ENCODE measurements at regions not wholly inside any gene's neighbourhood (a gene's known extent, or its start where the extent isn't known, plus 50 kb on each side); places are given as distances from the start of the nearest gene placed in this dataset.

DNA sequence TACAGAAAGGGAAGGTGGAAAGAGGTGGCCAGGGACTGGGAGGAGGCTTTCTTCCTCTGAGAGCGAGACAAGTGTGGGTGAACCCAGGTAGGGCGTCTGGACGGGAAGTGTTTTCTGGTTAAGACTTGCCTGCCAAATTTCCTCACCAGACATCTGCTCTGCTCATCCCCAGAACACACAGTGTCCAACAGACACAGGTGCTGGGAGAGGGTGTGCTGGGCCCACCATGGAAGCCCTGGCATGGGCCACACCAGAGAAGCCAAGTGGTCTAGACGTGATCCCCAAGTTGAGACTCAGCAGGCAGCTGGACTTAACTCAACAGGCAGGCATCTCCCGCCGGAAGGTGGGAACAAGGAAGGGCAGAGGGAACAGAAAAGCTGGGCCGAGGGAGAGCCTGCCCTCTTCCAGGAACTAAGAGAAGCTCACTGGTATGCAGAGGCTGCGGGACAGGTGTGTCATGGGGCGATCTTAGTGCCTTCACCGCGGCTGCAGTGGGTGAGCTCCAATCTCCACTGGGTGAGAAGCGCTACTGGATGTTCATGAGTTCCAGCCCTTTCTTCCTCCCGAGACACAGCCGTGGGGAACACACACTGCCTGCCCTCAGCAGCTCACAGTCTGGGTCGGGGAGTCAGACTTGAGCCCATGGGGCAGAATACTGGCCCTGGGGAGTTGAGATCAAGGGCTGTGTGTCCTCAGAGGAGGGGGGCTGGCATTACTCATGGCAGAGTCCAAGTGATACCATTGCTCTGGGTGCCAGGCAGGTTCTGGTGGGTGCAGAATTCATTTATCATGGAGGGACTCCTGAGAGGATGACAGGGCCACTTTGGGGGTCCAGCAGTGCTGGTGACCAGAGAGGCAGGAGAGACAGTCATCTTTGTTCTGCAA lies 110.2 kb downstream of the CPZ start:
- TF ChIP-seq, protein P1, sequence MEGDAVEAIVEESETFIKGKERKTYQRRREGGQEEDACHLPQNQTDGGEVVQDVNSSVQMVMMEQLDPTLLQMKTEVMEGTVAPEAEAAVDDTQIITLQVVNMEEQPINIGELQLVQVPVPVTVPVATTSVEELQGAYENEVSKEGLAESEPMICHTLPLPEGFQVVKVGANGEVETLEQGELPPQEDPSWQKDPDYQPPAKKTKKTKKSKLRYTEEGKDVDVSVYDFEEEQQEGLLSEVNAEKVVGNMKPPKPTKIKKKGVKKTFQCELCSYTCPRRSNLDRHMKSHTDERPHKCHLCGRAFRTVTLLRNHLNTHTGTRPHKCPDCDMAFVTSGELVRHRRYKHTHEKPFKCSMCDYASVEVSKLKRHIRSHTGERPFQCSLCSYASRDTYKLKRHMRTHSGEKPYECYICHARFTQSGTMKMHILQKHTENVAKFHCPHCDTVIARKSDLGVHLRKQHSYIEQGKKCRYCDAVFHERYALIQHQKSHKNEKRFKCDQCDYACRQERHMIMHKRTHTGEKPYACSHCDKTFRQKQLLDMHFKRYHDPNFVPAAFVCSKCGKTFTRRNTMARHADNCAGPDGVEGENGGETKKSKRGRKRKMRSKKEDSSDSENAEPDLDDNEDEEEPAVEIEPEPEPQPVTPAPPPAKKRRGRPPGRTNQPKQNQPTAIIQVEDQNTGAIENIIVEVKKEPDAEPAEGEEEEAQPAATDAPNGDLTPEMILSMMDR (conservative IDR thresholded peaks at IDR 0.05; ENCODE audit: low read depth, low read length), result no peak

DNA sequence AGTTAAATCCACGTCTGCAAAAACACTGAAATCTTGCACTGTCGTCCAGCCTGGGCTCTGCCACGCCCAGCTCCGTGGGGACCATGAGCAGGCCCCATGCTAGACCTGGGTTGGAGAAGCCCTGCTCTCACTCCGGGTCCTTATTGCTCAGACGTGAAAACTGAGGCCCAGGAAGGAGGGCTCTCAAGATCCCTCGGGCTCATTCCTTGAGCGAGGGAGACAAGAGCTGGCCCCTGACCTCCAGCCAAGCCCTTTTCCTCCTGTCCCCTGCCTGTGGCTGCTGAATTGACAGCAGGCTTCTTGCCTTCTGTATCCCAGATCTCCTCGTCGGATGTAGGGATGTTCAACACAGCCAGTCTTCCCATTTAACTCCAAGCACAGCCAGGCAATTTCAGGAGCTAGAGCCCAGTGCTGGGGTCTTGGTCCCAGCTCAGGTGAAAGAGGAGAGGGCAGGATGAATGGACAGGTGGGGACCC lies 109.5 kb downstream of the CPZ start:
- TF ChIP-seq, protein P1 (conservative IDR thresholded peaks at IDR 0.05; ENCODE audit: low read depth, low read length), result no peak
- DNase-seq (ENCODE audit: low read depth), result no peak
- no peak overlapping the region for H3K4me3 ChIP-seq (ENCODE audit: low read depth, low read length)

More for the DNA sequence above, 110.2 kb downstream of the CPZ start:
- H3K4me3 ChIP-seq (ENCODE audit: low read depth, low read length), result no peak overlapping the region
- DNase-seq (ENCODE audit: low read depth), result no peak

DNA sequence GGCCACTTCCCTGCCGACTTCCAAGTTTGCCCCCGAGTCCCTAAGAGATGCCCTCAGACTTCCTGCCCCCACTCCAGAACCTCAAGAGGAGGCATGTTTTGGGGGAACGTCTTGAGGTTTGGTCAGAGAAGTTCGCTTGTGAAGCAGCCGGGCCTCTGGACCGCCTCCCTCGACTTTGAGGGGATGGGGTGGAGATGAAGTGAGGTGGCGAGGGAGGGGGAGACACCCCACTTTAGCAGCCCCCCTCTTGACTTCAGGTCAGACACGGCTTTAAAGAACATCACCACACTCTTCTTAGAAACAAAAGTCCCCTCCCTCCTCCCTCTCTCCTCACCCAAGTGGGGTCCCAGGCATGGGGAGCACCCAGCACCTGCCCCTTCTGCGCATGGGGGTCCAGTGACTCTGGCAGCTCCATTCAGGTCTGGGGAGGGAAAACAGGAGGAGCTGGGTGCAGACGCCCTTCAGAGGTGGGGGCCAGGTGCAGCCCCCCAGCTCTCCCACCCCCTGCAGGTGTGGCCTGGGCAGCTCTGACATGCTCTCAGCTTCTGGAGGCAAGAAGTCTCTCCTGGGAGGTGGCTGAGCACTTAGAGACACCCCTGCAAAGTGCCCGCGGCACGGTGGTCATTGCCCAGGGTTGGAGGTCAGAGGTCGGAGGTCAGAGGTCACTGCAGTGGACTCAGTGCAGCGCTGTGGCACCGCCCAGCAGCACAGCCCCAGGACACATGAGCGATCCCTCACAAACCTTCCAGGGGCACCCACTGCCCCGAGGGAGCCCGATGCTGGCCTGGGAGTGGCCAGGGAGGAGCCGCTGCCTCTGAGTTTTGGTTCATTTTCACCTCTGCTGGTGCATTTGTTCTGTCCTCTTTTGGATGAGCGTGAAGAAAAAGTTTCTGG lies 108.8 kb downstream of the CPZ start:
- TF ChIP-seq, protein P1 (conservative IDR thresholded peaks at IDR 0.05; ENCODE audit: low read depth, low read length), result no peak
- no peak overlapping the region for H3K4me3 ChIP-seq (ENCODE audit: low read depth, low read length)
- DNase-seq (ENCODE audit: low read depth), result no peak

DNA sequence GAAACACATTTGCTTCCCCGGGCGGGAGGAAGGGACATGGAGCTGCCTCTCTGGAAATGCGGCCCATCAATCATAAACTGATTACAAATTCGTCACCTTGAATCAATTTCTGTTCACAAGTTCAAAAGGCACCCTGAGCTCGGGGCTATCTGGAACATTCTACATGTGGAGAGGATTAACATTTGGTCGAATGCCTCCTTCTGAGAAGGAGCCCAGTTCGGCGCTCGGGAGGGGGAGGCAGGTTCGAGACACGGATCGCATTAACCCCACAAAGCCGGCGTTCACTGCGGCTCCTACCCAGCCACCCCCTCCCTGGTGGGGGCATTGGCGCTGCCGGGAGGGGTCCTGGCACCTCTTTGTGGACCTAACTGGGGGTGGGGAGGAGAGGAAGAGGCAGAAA lies 108.0 kb downstream of the CPZ start:
- no peak for DNase-seq (ENCODE audit: low read depth)
- H3K4me3 ChIP-seq (ENCODE audit: low read depth, low read length), result no peak overlapping the region
- TF ChIP-seq, protein P1 (conservative IDR thresholded peaks at IDR 0.05; ENCODE audit: low read depth, low read length), result no peak

DNA sequence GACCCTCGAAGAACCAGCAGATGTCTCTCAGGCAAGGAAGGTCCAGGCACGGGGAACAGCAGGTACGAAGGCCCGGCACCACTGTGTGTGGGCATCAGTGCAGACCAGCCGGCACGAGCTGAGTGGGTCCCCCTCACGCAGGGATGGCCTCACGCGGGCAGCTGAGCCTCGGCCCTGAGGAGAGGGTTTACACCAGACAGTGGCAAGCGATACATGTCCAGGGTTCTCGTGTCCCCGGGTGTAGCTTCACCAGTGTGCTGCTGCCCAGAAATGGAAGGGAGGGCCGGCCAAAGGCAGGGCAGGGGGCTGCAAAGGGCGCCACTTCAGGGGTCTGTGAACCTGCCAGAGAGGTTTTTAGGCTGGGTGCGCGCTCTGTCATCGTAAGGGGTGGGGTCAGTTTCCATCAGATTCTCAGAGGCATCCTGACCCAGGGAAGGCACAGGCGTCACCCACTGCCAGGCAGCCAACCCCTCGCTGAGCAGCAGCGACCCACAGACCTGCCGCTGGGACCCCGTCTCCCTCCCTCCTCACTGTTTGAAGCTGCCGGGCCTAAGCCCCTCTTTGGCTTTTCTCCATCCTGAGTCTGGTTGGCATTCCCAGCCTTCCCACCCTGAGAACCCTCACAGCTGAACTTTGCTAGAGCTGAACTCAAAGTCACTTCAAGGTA lies 107.0 kb downstream of the CPZ start:
- no peak overlapping the region for H3K4me3 ChIP-seq (ENCODE audit: low read depth, low read length)
- DNase-seq (ENCODE audit: low read depth), result no peak
- TF ChIP-seq, protein P1 (conservative IDR thresholded peaks at IDR 0.05; ENCODE audit: low read depth, low read length), result no peak

DNA sequence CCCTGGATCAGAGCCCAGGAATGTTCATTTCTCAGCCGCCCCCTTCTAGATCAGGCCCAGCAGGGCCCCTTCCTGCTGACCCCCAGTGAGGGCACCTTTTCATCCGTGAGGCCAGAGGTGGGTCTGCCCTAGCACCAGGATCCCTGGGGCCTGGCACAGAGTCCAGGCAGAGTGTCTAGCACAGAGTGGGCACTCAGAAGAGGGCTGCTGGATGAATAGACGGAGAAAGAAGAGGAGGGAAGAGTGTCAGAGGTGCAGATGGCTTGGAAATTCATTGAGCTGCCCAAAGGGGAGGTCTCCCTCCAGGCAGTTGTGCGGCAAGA lies 106.5 kb downstream of the CPZ start:
- TF ChIP-seq, protein P1 (conservative IDR thresholded peaks at IDR 0.05; ENCODE audit: low read depth, low read length), result no peak
- DNase-seq (ENCODE audit: low read depth), result no peak
- no peak overlapping the region for H3K4me3 ChIP-seq (ENCODE audit: low read depth, low read length)
